LNCaP clone FGC (cell line): ENCODE measurements at regions not wholly inside any gene's neighbourhood (a gene's known extent, or its start where the extent isn't known, plus 50 kb on each side); places are given as distances from the start of the nearest gene placed in this dataset.
A peak's percentile ranks its signal among the peaks of the same experiment; 100 is the strongest.

Experiments
- DNase-seq: peaks from one replicate; pipeline ENCODE4 v3.0.0-alpha.2; 2011; ENCODE audit warnings: low read depth
- H3K4me3 ChIP-seq: 2 replicates; pipeline ENCODE4 v1.5.1; 2011; ENCODE audit warnings: mild to moderate bottlenecking, low read depth, low read length, control low read depth
- CTCF ChIP-seq: IDR thresholded peaks from 2 replicates; pipeline ENCODE4 v1.5.1; 2012; ENCODE audit warnings: mild to moderate bottlenecking; ENCODE audit not compliant: control insufficient read depth, insufficient read depth; ENCODE audit errors: extremely low read depth

- no peak for TF ChIP-seq CTCF
- H3K4me3 ChIP-seq = no peak overlapping the region; the same call in 1 of the 2 replicates
- peak; percentile 50 for DNase-seq
Measured at GRCh38 chr15:95557226-95558046, 773.1 kb upstream of the NR2F2 start.

- no peak for TF ChIP-seq CTCF
- peak; percentile 28 for DNase-seq
- H3K4me3 ChIP-seq = no peak overlapping the region
Measured at GRCh38 chr15:95558131-95558530, 772.4 kb upstream of the NR2F2 start.

- no peak for DNase-seq
- no peak for TF ChIP-seq CTCF
- no peak overlapping the region for H3K4me3 ChIP-seq
Measured at GRCh38 chr15:95558916-95559315, 771.6 kb upstream of the NR2F2 start.

- no peak overlapping the region for H3K4me3 ChIP-seq
- TF ChIP-seq CTCF = no peak
- no peak for DNase-seq
Measured at GRCh38 chr15:95559875-95560394, 770.6 kb upstream of the NR2F2 start.

- no peak for DNase-seq
- TF ChIP-seq CTCF = no peak
Measured at GRCh38 chr15:95561463-95561862, 769.0 kb upstream of the NR2F2 start.

GRCh38 chr15:95563634-95564033 is 766.9 kb upstream of the NR2F2 start:
- H3K4me3 ChIP-seq = no peak overlapping the region
- DNase-seq = no peak
- TF ChIP-seq CTCF = no peak

More at GRCh38 chr15:95561463-95561862, 769.0 kb upstream of the NR2F2 start:
- H3K4me3 ChIP-seq = no peak overlapping the region
